ENCODE measurements at regions not wholly inside any gene's neighbourhood (a gene's known extent, or its start where the extent isn't known, plus 50 kb on each side); places are given as distances from the start of the nearest gene placed in this dataset.
A peak's percentile ranks its signal among the peaks of the same experiment; 100 is the strongest.

DNA sequence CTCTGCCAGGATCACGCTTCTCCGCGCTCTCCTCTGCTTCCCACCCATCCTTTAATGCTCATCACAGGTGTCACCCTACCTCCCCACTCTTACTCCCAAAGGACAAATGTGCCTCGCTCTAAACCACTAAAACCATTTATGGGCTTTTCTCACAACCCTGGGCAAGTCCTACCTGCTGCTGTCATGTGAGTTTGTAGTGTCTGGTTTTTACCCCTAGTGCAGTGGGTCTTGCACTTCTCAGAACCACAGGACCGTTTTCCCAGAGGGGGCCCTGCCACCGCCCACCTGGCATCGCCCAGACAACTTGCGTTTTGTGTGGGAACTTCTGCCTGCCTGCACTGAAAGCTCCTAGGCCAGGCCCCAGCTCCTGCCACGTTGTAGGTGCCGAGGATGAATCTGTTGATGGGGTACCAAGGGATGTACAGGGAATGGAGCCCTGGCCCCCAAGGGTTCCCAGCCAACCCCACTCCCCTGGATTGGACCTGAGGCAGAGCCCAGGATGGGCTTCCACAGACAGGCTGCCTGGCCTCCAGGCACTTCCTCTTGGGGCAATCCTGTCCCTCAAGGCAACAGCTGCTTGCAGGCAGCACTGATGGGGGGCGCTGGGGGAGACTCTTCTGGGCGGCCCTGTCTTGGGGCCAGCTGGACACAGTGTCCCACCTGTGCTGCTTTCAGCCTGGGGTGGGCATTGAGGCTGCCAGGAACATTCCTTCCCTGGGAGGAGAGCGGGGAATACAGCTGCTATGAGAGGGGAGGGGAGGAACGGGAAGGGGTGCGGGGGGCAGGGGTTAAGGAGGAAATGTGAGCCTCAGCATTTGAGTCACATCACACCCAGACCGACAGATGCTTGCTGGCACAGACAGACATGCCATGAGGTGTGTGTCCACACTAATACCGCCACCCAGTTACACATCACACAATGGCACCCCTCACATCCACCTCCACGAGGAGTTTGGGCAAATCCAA lies 176.3 kb downstream of the ZFP36L2 start:
- intact Hi-C loops (cut with micrococcal nuclease; ENCODE audit: unreplicated experiment), result no loop called here
- Histone ChIP-seq H3K36me3 (ENCODE audit: low read depth) (no peaks in the 10 kb centered on the region), H3K4me2 (peak overlapping the region; percentile 57; the same call in 1 of the 2 replicates), H3K27ac (no peak overlapping the region), H3F3A (ENCODE audit: insufficient read depth, low read depth) (peaks cover 36% of the 10 kb centered on the region), H3K79me2 (ENCODE audit: low read depth) (no peaks in the 10 kb centered on the region), H4K20me1 (ENCODE audit: insufficient read depth) (no peaks in the 10 kb centered on the region), H2AFZ (no peak overlapping the region), H3K27me3 (ENCODE audit: insufficient read depth, low read depth) (no peaks in the 10 kb centered on the region), H3K4me3 (no peak overlapping the region), H3K9me3 (ENCODE audit: insufficient read depth, low read depth) (no peaks in the 10 kb centered on the region), H3K4me1 (replicated peaks; ENCODE audit: insufficient read depth) (peaks cover 57% of the 10 kb centered on the region), H3K9me2 (ENCODE audit: insufficient read depth) (no peaks in the 10 kb centered on the region)
- CTCF ChIA-PET, result interaction anchor here (0.6 kb wide), 2 partner anchors 31 to 263 kb away, joined by 4 to 5 read pairs; no protein-coding TSS in a partner anchor
- POLR2A ChIA-PET (ENCODE audit: unreplicated experiment), result interaction anchor here (0.7 kb wide), 1 partner anchor 23 kb away, joined by 6 read pairs; no protein-coding TSS in a partner anchor
- DNase-seq, result no peak
- TF ChIP-seq EZH2 (IDR thresholded peaks at IDR 0.05; ENCODE audit: low read depth), result no peak
- TF ChIP-seq, protein P1, sequence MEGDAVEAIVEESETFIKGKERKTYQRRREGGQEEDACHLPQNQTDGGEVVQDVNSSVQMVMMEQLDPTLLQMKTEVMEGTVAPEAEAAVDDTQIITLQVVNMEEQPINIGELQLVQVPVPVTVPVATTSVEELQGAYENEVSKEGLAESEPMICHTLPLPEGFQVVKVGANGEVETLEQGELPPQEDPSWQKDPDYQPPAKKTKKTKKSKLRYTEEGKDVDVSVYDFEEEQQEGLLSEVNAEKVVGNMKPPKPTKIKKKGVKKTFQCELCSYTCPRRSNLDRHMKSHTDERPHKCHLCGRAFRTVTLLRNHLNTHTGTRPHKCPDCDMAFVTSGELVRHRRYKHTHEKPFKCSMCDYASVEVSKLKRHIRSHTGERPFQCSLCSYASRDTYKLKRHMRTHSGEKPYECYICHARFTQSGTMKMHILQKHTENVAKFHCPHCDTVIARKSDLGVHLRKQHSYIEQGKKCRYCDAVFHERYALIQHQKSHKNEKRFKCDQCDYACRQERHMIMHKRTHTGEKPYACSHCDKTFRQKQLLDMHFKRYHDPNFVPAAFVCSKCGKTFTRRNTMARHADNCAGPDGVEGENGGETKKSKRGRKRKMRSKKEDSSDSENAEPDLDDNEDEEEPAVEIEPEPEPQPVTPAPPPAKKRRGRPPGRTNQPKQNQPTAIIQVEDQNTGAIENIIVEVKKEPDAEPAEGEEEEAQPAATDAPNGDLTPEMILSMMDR (conservative IDR thresholded peaks at IDR 0.05), result no peak
- BruUV-seq (replicated peaks), result no TSS peak

DNA sequence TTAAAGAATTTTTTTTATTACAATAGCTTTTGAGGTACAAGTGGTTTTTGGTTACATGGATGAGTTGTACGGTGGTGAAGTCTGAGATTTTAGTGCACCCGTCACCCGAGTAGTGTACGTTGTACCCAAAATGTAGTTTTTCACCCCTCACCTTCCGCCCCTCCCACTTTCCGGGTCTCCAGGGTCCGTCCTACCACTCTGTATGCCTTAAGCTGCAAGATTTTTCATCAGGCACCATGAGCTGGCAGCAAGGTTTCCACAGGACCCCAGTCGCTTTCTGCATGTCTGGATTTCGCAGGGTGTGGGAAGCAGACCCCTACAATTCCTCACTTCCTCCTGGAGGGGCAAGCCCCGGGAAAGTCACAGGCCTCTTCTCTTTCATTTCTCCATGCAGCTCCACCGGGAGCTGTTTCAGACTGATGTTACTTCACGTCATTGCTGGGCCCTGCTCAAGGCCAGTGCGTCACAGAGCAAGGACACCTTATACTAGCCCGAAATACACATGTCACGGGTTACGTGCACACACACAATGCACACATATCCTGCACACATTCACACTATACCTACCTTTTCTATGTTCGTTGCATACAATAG lies 179.1 kb downstream of the ZFP36L2 start:
- no peaks in the 10 kb centered on the region for H4K20me1 ChIP-seq (ENCODE audit: insufficient read depth)
- intact Hi-C loops (cut with micrococcal nuclease; ENCODE audit: unreplicated experiment), result no loop called here
- H3K36me3 ChIP-seq (ENCODE audit: low read depth), result no peaks in the 10 kb centered on the region
- H3K4me2 ChIP-seq, result no peak overlapping the region
- no peak for DNase-seq
- no peaks in the 10 kb centered on the region for H3K9me2 ChIP-seq (ENCODE audit: insufficient read depth)
- H2AFZ ChIP-seq, result no peak overlapping the region
- no TSS peak for BruUV-seq (replicated peaks)
- H3K27me3 ChIP-seq (ENCODE audit: insufficient read depth, low read depth), result no peaks in the 10 kb centered on the region
- TF ChIP-seq, protein P1 (conservative IDR thresholded peaks at IDR 0.05), result no peak
- TF ChIP-seq EZH2 (IDR thresholded peaks at IDR 0.05; ENCODE audit: low read depth), result no peak
- POLR2A ChIA-PET (ENCODE audit: unreplicated experiment), result interaction anchor here (0.6 kb wide), 1 partner anchor 111 kb away, joined by 4 read pairs; no protein-coding TSS in a partner anchor
- no peaks in the 10 kb centered on the region for H3K9me3 ChIP-seq (ENCODE audit: insufficient read depth, low read depth)
- H3K27ac ChIP-seq, result no peak overlapping the region
- peaks cover 42% of the 10 kb centered on the region for H3F3A ChIP-seq (ENCODE audit: insufficient read depth, low read depth)
- no peaks in the 10 kb centered on the region for H3K79me2 ChIP-seq (ENCODE audit: low read depth)
- no peak overlapping the region for H3K4me3 ChIP-seq
- peaks cover 59% of the 10 kb centered on the region for H3K4me1 ChIP-seq (replicated peaks; ENCODE audit: insufficient read depth)
- CTCF ChIA-PET, result interaction anchor here (0.6 to 1.0 kb wide), 4 partner anchors 19 to 171 kb away, joined by 3 to 9 read pairs (median 4); no protein-coding TSS in a partner anchor

DNA sequence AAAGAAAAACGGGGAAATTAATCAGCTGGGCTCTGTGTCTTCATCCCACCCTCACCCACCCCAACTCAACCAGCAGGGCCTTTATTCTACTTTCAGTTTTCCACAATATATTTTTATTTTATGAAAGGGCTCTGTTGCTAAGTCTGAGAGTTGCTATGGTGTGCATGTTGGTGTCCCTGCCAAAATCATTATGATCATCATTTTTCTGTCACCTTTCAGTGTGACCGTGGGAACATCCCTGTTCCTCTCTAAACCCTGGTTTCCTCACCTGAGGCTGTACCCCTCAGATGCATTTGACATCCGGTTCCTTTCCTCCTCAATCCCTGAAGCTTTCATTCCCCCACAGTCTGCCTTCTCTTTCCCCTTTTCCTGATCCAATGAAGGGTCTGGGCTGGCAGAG lies 180.5 kb downstream of the ZFP36L2 start:
- Histone ChIP-seq H3K9me3 (ENCODE audit: insufficient read depth, low read depth) (no peaks in the 10 kb centered on the region), H4K20me1 (ENCODE audit: insufficient read depth) (no peaks in the 10 kb centered on the region), H3K9me2 (ENCODE audit: insufficient read depth) (no peaks in the 10 kb centered on the region), H3K27me3 (ENCODE audit: insufficient read depth, low read depth) (no peaks in the 10 kb centered on the region), H3K27ac (no peak overlapping the region), H2AFZ (no peak overlapping the region), H3K79me2 (ENCODE audit: low read depth) (no peaks in the 10 kb centered on the region), H3K4me3 (no peak overlapping the region), H3K4me2 (no peak overlapping the region), H3K36me3 (ENCODE audit: low read depth) (no peaks in the 10 kb centered on the region), H3F3A (ENCODE audit: insufficient read depth, low read depth) (peaks cover 39% of the 10 kb centered on the region), H3K4me1 (replicated peaks; ENCODE audit: insufficient read depth) (peaks cover 59% of the 10 kb centered on the region)
- TF ChIP-seq, protein P1 (conservative IDR thresholded peaks at IDR 0.05), result no peak
- no peak for TF ChIP-seq EZH2 (IDR thresholded peaks at IDR 0.05; ENCODE audit: low read depth)
- no TSS peak for BruUV-seq (replicated peaks)
- intact Hi-C loops (cut with micrococcal nuclease; ENCODE audit: unreplicated experiment), result no loop called here
- DNase-seq, result no peak
- ChIA-PET POLR2A (ENCODE audit: unreplicated experiment) (no interaction called here), CTCF (interaction anchor here (0.6 kb wide), 1 partner anchor 21 kb away, joined by 3 read pairs; no protein-coding TSS in a partner anchor)

Data from PC-9 (cell line).